Progenitor cell of endocrine pancreas (in vitro differentiated cells): ENCODE measurements at regions not wholly inside any gene's neighbourhood (a gene's known extent, or its start where the extent isn't known, plus 50 kb on each side); places are given as distances from the start of the nearest gene placed in this dataset.

Experiments used
- DNase-seq: peaks from one replicate; pipeline ENCODE4 v3.0.0; 2021; ENCODE audit warnings: low spot score; ENCODE audit not compliant: unreplicated experiment
- H3K27ac Mint-ChIP-seq: 2 replicates; pipeline ENCODE4 v1.8.0; 2021; ENCODE audit warnings: mild to moderate bottlenecking, moderate library complexity, mixed read lengths
- H3K27me3 Mint-ChIP-seq: 2 replicates; pipeline ENCODE4 v1.8.0; 2021; ENCODE audit warnings: mixed read lengths
- H3K36me3 Mint-ChIP-seq: 2 replicates; pipeline ENCODE4 v1.8.0; 2022; ENCODE audit warnings: mixed read lengths; ENCODE audit not compliant: insufficient read depth
- H3K4me1 Mint-ChIP-seq: 2 replicates; pipeline ENCODE4 v1.8.0; 2021; ENCODE audit warnings: low read depth, mixed read lengths
- H3K4me3 Mint-ChIP-seq: 2 replicates; pipeline ENCODE4 v1.8.0; 2021; ENCODE audit warnings: low read depth, mild to moderate bottlenecking, moderate library complexity, mixed read lengths
- H3K9me3 Mint-ChIP-seq: 2 replicates; pipeline ENCODE4 v1.8.0; 2021; ENCODE audit warnings: low read depth, mixed read lengths
- TF ChIP-seq, protein P1 (sequence below): fragments of 200-600 bp; sonication (generic); IDR thresholded peaks from one replicate; pipeline ENCODE4 v1.5.0; 2021; ENCODE audit warnings: antibody characterized with exemption, mild to moderate bottlenecking; ENCODE audit not compliant: unreplicated experiment

- no peaks in the 10 kb centered on the region for H3K27me3 Mint-ChIP-seq
- TF ChIP-seq, protein P1, sequence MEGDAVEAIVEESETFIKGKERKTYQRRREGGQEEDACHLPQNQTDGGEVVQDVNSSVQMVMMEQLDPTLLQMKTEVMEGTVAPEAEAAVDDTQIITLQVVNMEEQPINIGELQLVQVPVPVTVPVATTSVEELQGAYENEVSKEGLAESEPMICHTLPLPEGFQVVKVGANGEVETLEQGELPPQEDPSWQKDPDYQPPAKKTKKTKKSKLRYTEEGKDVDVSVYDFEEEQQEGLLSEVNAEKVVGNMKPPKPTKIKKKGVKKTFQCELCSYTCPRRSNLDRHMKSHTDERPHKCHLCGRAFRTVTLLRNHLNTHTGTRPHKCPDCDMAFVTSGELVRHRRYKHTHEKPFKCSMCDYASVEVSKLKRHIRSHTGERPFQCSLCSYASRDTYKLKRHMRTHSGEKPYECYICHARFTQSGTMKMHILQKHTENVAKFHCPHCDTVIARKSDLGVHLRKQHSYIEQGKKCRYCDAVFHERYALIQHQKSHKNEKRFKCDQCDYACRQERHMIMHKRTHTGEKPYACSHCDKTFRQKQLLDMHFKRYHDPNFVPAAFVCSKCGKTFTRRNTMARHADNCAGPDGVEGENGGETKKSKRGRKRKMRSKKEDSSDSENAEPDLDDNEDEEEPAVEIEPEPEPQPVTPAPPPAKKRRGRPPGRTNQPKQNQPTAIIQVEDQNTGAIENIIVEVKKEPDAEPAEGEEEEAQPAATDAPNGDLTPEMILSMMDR, result no peak
- peaks cover 3% of the 10 kb centered on the region for H3K4me1 Mint-ChIP-seq
- DNase-seq, result no peak
- H3K4me3 Mint-ChIP-seq, result no peak overlapping the region
- H3K9me3 Mint-ChIP-seq, result no peaks in the 10 kb centered on the region
- no peak overlapping the region for H3K27ac Mint-ChIP-seq
- no peaks in the 10 kb centered on the region for H3K36me3 Mint-ChIP-seq
These were observed 210.6 kb upstream of the ADAMTSL1 start for GRCh38 chr9:18263377-18263776.

GRCh38 chr9:18268381-18268780, 205.6 kb upstream of the ADAMTSL1 start:
- Mint-ChIP-seq H3K36me3 (no peaks in the 10 kb centered on the region), H3K9me3 (peaks cover 3% of the 10 kb centered on the region), H3K27me3 (no peaks in the 10 kb centered on the region), H3K4me1 (peaks cover 1% of the 10 kb centered on the region), H3K4me3 (no peak overlapping the region), H3K27ac (no peak overlapping the region)
- no peak for DNase-seq
- TF ChIP-seq, protein P1, result no peak

GRCh38 chr9:18269561-18269960, 204.4 kb upstream of the ADAMTSL1 start:
- Mint-ChIP-seq H3K27me3 (no peaks in the 10 kb centered on the region), H3K27ac (no peak overlapping the region), H3K36me3 (no peaks in the 10 kb centered on the region), H3K9me3 (peaks cover 9% of the 10 kb centered on the region), H3K4me1 (peaks cover 1% of the 10 kb centered on the region), H3K4me3 (no peak overlapping the region)
- TF ChIP-seq, protein P1, result no peak
- no peak for DNase-seq

DNA sequence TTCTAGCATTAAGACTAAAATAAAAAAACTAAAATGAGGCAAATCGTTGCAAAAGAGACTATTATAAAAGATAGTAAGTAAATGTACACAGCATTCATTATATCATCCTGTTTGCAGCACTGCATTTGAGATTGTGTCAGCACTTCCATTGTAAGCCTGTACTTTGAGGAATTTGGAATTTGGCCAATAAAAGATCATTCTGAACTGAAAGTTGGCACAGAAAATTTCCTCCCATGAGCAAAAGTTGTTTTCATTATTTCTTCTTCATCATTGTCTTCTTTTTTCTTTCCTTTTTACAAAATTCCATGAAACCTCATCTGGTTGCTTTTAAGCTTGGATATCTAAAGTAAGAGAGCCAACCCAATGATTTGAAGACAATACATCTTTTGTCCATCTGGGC, 199.3 kb upstream of the ADAMTSL1 start:
- H3K9me3 Mint-ChIP-seq, result peaks cover 22% of the 10 kb centered on the region
- H3K27ac Mint-ChIP-seq, result no peak overlapping the region
- H3K27me3 Mint-ChIP-seq, result no peaks in the 10 kb centered on the region
- no peak for DNase-seq
- no peaks in the 10 kb centered on the region for H3K4me1 Mint-ChIP-seq
- no peak overlapping the region for H3K4me3 Mint-ChIP-seq
- TF ChIP-seq, protein P1, result no peak
- no peaks in the 10 kb centered on the region for H3K36me3 Mint-ChIP-seq

DNA sequence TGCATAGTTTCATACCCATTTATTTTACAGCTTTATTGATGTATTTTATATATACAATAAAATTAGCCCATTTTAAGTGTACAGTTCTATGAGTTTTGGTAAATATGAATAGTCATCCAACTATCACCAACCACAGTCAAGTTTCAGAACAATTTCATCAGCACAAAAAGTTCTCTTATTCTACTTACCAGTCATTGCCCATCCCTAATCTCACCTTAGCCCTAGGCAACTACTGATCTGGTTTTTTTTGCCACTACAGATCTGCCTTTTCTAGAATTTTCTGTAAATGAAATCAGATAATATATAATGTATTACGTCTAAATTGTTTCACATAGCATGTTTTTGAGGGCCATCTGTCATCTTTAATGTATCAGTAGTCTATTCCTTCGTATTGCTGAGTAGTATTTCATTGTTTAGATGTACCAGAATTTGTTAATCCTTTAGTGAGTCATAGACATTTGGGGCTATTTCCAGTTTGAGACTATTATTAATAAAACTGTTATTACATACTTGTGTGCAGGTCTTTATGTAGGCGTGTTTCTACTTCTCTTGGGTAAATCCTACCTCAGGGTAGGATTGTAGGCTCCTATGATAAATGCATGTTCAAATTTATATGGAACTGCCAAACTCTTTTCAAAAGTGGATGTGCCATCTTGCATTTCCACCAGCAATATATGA, 198.5 kb upstream of the ADAMTSL1 start:
- Mint-ChIP-seq H3K36me3 (no peaks in the 10 kb centered on the region), H3K27ac (no peak overlapping the region), H3K4me1 (no peaks in the 10 kb centered on the region), H3K4me3 (no peak overlapping the region), H3K27me3 (no peaks in the 10 kb centered on the region), H3K9me3 (peaks cover 22% of the 10 kb centered on the region)
- TF ChIP-seq, protein P1, result no peak
- DNase-seq, result no peak
